ENCODE measurements at regions not wholly inside any gene's neighbourhood (a gene's known extent, or its start where the extent isn't known, plus 50 kb on each side); places are given as distances from the start of the nearest gene placed in this dataset.
"Not testable (repeated sequence)": the region's sequence is repeated elsewhere in the genome, so short reads cannot be mapped to it uniquely, and the experiment has no call there.

DNA sequence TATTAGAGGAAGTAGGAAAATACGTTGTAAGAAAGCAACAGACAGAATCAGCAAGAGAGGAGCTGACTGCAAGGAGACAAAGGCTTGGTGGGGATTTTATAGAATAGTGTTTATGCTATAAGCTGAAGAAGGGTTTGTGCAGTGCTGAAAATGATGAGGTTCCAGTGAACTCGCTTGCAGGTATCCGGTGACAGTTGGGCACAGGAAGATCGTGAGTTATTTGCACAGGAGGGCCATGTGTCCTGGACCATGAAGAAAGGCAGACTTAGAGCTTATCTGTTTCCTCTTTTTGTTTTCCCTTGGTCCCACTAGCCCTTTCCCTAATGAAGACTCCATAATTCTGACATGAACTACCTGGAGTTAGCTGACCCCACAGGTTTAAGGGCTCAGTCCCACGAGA is 61.4 kb downstream of the NXNL2 start:
- no peak for DNase-seq

DNA sequence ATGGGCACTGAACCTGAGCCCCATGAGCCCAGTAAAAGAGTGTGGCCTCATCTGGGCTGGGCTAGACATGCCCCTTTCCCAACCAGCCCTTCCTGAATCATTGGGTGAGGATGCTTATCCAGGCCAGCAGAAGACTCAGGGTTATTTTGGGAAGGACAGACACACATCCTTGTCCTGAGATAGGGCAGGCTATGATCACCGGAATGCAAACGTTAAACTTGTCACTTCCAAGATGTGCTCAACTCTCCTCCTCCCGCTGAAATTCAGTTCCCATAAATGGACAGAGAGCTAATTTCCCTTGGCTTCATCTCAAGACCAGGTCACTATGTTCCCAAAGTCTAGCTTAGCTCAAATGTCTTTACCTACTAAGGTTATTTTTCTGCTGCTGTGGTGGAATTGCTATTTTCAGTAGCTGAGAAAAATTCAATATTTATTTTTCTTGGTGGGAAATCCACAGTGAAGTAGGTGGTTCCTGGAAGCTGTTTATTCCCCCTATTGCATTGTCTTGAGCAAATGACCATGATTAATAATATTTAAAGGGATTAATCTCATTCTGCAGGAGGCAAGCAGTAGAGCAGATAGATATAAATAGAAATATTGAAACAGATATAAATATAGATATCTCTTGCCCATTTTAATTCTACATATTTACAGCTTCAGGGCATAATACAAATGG is 70.0 kb downstream of the NXNL2 start:
- no peak for DNase-seq

DNA sequence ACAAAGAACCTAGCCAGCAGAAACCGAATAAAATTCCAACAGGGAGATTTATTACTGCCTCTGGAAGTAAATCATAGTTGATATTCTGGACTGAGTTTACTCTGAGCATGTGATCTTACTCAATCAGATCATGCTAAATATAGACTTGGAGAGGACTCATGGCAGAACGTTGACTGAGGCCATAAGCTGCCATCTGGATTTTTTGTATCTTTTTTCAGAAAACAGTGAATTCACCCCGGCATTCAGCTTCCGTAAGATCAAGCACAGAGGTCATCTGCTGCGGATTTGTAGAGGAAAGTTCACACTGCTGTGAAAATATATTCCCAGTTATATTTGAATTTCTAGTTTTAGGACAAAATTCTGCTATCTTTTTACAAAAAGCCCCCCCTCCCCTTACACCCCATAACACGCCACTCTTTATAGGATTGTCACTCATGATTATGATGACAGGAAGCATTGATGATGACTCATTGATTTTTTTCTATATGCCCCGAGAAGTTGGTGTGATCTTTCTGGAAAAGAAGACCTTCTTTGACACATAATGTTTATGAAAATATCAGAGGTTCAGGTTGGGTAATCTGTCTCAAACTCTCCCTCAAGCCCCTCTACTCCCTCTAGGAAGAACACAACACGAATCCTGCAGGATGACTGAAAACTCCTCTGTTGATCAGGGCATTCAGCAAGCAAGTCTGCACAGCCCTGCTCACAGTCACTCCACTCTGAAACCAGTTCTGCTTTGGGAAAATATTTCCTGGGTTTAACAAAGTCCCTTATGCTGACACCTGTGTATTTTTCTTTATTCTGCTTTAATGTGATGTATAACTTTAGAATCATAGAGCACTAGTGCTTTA is 70.8 kb downstream of the NXNL2 start:
- no peak for DNase-seq

DNA sequence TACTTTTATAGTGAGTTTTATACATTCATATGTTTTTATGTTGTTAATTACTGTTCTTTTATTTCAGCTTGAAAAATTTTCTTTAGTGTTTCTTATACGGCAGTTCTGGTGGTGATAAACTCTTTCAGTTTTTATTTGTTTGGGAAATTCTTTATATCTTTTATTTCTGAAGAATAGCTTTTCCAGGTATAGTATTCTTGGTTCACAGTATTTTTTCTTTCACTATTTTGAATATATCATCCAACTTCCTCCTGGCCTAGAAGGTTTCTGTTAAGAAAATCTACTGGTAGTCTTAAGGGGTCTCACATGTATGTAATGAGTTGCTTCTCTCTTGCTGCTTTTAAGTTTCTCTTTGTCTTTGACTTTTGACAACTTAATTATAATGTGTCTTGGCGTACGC is 79.4 kb downstream of the NXNL2 start:
- DNase-seq: no peak

DNA sequence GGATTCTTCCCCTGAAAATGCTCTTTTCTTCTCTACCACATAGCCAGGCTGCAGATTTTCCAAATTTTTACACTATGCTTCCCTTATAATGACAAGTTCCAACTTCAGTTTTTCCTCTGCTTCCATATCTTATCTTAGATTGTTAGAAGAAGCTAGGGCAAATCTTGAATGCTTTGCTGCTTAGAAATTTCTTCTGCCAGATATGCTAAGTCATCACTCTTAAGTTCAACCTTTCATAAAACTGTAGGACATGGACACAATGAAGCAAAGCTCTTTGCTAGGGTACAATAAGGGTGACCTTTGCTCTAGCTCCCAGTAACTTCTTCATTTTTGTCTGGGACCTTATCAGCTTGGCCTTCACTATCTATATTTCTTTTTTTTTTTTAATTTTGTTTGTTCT is 88.7 kb downstream of the NXNL2 start:
- DNase-seq: no peak

DNA sequence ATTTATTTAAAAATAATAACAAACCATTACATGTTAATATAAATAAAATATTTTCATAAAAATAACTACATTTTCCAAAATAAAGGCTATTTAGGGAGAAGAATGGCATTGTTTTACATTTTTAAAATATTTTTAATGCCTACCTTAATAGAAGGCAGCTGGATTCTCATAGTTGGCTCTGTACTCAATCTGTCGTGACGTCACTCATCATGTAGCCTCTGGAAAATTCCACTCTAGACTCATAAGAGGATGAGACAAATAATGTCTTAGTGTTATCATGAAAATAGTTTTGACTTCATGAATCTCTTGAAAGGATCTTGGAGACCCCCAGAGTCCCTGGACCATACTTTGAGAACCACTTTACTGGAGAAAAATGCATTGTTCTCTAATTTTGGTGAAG is 93.1 kb downstream of the NXNL2 start:
- no peak for DNase-seq

DNA sequence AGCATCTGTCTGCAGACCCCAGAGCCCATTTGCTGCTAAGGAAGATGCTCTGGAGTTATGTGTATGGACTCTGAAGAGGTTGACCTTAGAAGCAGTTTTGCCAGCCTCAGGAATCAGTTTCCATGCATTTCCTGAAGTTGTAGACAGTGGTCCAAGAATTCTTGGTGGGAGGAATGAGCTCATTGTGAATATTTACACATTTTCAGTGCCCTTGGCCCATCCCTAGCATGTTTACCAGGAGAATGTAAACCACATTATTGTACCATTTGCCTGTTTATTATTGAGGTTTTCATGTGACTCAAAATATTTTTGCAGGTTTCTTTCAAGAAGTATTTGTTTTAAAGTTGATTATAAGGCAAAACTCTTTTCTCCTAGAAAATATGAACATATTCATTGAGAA is 93.8 kb downstream of the NXNL2 start:
- no peak for DNase-seq

DNA sequence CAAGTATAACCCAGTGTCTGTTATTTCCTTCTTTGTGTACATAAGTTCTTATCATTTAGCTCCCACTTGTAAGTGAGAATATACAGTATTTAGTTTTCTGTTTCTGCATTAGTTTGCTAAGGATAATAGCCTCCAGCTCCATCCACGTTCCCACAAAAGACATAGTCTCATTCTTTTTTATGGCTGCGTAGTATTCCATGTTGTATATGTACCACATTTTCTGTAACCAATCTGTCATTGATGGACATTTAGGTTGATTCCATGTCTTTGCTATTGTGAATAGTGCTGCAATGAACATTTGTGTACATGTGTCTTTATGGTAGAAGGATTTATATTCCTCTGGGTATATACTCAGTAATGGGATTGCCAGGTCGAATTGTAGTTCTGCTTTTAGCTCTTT is 95.6 kb downstream of the NXNL2 start:
- not testable (repeated sequence) for DNase-seq

DNA sequence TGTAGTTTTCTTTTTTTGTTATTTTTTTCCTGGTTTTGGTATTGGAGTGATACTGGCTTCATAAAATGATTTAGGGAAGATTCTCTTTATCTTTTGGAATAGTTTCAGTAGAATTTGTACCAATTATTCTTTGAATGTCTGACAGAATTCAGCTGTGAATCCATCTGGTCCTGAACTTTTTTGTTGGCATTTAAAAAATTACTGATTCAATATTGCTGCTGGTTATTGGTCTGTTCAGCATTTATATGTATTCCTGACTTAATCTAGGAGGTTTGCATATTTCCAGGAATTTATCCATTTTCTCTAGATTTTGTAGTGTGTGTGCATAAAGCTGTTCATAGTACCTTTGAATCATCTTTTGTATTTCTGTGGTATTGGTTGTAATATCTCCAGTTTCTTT is 100.2 kb downstream of the NXNL2 start:
- DNase-seq: no peak

DNA sequence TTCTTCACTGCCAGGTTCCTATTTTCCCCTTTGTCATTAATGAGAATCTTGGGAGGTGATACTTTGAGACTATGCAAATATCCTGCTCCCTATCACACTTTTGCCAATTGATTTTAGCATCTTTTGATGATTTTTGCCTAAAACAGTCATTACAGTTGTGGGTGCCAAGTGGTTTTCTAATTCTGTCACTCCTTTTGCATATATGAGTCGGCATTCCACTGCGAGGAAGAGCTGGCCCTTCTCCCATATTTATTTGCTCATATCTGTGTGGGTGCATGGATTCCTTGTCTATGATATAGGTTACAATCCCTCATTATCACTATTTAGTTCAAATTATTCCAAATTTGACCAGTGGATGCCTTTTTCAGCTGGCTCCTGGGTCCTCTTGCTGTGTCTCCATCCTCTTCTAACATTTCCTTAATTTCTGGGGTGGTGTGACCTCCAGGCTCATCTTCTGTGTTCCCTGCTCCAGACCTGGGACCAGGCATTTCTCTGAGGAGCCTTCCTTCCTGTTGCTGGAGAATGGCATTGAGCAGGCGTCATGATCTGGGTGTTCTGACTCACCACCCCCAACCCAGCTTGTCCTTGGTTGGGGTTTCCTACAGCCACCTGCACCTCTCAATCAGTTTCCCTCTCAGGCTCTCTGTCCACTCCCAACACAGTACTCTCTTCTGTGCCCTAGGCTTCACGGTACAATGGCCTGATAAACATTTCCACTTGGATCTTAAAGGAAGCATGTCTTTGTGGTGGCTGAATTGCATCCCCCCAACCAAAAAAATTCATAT is 106.7 kb downstream of the NXNL2 start:
- no peak for DNase-seq

DNA sequence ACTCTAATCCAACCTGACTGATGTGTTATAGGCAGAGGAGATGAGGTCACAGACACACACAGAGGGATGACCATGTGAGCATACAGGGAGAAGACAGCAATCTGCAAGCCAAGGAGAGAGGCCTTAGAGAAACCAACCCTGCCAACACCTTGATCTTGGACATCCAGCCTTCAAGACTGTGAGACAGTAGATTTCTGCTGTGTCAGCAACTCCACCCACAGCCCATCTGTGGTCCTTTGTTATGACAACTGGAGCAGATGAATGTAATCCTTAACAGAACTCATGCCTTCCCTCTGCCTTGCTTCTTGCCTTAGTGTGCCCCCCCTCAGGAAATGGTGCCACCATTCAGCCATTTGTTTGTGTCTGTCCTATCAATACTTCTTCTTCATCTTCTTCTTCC is 107.4 kb downstream of the NXNL2 start:
- DNase-seq: no peak

DNA sequence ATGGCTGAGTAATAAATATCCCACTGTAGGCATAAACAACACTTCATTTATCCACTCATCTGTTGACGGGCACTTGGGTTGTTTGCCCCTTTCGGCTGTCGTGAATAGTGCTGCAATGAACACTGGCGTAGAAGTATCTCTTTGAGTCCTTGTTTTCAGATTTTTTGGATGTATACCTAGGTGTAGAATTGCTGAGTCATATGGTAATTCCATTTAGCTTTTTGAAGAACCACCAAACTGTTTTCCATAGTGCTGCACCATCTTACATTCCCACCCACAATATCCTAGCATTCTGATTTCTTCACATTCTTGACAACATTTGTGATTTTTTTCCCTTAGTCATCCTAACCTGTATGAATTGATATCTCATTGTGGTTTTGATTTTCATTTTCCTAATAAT is 109.0 kb downstream of the NXNL2 start:
- no peak for DNase-seq

DNA sequence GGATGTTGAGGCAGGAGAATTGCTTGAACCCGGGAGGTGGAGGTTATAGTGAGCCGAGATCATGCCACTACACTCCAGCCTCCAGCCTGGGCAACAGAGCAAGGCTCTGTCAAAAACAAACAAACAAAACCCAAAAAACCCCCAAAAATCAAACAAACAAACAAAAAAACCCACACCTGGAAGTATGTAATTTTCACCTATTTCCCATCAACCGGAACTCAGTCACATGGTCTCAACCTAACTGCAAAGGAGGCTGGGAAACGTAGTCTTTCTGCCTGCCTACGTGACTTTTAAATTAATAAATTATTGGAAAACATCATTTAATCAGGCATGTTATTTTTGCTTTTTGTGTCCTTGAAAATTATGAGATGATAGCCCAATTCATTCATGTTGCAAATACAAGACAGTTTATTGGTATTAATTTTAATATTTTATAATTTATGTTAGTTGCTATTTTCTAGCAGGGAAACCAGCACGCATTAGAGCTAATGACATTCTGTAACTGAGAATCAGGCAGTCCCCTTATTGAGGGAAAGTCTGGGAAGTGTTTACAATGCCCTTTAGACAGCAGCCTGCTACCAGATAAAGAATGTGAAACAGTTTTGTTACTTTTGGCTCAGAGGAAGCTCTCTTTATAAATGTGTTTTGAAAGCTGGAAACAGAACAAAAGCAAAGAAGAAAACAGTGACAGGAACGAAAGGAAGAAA is 110.3 kb downstream of the NXNL2 start:
- no peak for DNase-seq

DNA sequence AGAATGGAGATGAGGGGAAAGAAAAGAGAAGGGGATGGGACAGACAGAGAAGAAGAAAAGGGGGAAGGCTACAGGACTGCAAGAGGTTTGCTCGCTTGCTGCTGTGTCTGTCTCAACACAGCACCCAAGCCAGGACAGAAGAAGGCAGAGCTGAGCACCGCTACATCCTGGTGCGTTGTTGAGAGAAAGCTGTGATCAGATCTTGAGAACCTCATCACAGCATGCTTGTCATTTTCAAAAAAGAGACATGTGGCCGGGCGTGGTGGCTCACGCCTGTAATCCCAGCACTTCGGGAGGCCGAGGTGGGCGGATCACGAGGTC is 110.9 kb downstream of the NXNL2 start:
- no peak for DNase-seq

DNA sequence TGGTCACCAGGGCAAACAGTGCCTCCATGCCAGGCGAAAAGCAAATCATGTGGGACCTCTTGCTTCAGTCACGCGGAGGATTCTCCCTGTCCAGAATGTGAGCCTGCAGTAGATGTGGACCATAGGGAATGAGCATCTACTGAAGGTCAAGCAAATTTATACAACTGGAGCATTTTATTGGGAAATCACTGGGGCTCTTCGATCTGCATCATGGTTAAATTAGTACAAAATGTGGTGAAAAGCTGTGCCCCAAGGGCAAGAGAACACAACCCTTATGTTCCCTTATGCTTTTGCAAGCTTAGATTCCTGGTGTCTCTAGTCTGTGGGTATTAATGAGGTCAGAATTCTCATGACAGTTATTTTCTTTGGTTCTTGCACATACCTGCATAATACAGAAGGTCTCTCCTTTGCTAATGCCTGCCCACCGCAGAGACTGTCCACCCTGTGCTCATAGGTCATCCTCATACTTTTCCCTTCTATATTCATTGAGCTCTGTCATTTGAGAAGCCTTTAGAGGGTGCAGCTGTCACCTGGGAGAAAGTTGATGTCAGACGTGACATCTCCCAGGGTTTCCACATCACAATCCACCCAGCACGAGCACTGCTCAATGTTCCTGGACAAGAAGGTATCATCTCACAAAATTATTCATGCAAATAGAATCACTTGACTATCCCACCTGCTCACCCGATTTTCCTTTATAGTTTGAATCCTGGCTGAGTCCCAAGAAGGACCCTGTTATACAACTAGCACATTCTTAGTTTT is 111.7 kb downstream of the NXNL2 start:
- DNase-seq: no peak

DNA sequence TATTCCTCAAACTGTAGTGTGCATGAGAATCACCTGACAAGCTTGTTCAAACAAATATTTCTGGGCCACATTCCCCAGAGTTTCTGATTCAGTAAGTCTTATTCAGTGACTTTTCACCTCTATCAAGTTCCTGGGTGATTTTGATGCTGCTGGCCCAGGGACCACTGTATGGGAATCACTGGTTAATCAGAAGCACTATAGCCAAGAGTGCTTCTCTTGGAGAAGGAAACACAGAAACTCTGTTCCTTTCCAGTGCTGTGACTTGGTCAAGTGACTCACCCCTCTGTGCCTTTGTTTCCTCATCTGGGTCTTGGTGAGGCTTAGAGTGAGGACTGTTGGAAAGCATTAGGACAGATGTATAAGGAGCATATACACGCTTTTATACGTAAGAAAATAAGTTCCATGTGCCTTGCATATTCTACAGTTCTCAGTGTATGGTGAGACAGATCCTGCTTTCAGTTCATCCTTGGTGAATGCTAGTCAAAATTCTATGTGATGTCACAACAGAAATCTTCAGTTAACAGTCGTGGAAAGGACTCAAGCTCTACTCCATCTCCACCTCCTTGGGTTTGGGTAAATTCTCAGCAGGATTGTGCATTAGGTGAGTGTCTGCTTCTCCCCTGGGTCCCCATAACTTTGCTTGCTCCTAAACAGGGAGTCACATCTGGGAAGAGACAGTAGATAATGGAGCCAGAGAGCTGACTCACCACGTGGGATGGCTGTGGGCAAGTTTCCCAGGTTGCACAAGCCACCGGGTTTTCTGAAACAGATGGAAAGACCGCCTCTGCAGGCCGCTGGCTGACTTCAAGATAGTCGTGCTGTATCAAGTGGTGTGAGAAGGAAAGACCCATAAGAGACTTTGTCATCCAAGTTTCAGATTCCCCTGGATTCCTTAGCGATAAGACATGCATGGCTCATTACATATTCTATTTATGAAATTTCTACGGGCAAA is 117.0 kb downstream of the NXNL2 start:
- DNase-seq: no peak

DNA sequence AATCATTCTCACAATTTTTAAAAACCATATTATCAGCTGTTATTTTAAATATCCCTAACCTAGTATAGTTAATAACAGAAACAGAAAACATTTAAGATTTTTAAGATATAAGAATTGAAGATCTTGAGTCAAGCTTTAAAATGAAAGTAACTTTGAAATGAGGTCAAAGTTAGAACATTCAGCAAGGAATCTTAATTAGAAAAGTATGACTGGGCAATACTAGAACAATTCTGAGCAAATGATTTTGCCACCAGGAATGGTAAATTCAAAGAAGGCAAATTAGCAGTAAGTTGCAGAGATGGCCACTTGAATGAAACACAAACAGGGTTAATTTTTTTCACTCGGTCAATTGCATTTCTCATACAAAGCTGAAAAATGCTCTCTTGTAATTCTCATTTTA is 117.9 kb downstream of the NXNL2 start:
- no peak for DNase-seq

DNA sequence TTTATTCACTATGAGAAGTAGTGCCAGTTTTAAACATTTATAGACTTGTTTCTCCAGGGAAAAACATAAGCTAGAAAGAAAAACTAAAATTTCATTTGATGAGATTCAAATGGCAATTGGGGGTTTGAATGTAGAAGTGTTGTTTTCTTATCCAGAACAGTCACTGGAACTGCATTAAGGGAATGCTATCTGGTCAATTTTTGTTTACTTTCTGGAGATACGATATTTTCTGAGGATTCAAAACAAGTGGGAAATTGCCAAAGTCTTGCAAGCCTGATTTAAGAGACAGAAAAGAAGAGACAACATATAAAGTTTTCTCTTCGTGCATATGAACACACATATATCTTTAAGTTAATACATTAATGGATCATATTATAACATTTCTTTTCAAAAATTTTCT is 118.4 kb downstream of the NXNL2 start:
- no peak for DNase-seq

DNA sequence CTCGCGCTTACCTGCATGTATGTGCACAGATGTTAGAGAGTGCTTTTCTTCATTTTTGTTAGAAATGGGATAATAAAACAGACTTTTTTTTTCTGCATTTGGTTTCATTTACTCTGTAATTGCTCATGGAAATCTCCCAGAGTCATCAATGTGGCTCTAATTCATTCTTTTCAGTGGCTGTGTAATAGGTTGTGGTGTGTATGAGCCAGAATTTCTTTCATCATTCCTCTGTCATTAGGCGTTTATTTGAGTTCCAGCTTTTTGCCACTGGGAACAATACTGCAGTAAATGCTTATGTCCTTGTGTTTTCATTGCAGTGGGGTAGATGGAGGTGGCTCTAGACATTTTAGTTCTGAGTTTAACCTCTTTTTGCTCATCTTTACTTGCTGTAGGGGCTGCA is 118.9 kb downstream of the NXNL2 start:
- no peak for DNase-seq

DNA sequence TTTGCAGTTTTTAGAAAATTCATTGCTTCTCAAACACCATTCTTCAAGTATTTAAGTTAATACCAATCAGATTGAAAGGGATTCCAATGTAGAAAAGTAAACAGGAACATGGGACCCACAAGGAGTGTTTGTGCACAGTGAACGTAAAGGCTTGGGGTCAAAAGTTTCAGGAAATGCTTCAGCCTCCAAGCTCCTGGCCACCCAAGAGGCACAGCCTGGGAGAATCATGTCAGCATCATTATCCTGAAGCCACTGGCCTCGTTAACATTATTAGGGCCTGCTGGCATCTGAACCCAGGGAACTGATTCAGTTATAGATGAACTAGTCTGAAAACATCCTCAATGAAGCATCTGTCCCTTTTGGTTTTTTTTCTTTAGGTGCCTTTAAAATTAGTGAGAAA is 122.9 kb downstream of the NXNL2 start:
- no peak for DNase-seq

DNA sequence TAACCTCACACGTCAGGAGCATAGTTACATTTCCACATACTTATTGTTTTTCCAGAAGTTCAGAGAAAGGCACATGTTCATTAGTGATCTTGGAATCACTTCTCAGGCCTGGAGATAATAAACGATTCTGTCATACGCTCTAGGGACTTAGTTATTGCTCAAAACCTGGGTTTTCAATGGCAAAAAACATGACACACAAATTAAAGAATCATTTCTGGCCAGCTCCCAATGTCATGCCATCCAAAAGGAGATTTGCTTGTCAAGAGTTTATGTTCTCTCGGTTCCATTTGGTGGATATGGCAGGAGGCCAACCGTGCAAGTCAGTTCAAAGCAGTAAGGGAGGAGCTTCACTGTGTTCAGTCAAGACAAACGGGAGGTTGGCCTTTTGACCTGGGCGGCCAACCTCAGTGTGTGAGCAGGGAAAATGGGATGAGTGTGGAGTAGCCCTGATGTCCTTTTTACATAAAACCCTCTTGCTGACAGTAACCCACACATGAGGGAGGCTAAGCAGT is 123.4 kb downstream of the NXNL2 start:
- DNase-seq: no peak
